Adipocyte (in vitro differentiated cells): ENCODE measurements at regions not wholly inside any gene's neighbourhood (a gene's known extent, or its start where the extent isn't known, plus 50 kb on each side); places are given as distances from the start of the nearest gene placed in this dataset.

ENCODE experiments used
- DNase-seq: peaks from one replicate; pipeline ENCODE4 v3.0.0-alpha.2; 2015; ENCODE audit warnings: low read depth
- H3K27me3 ChIP-seq: replicated peaks from 2 replicates; pipeline ENCODE4 v1.7.0; 2013; ENCODE audit warnings: mild to moderate bottlenecking, low read length, moderate library complexity; ENCODE audit not compliant: control insufficient read depth, insufficient read depth
- H3K36me3 ChIP-seq: 2 replicates; pipeline ENCODE4 v1.7.0; 2013; ENCODE audit warnings: low read length, mild to moderate bottlenecking, moderate library complexity; ENCODE audit not compliant: control insufficient read depth, insufficient read depth, severe bottlenecking
- H3K4me1 ChIP-seq: 2 replicates; pipeline ENCODE4 v1.7.0; 2013; ENCODE audit warnings: mild to moderate bottlenecking, low read length, moderate library complexity; ENCODE audit not compliant: control insufficient read depth, insufficient read depth
- H3K4me3 ChIP-seq: 2 replicates; pipeline ENCODE4 v1.7.0; 2013; ENCODE audit warnings: mild to moderate bottlenecking, low read length, moderate library complexity
- H3K9ac ChIP-seq: 2 replicates; pipeline ENCODE4 v1.7.0; 2013; ENCODE audit warnings: mild to moderate bottlenecking, low read length, moderate library complexity
- H3K9me3 ChIP-seq: 2 replicates; pipeline ENCODE4 v1.7.0; 2013; ENCODE audit warnings: mild to moderate bottlenecking, low read length, moderate library complexity; ENCODE audit not compliant: control insufficient read depth

- Histone ChIP-seq H3K4me1 (no peaks in the 10 kb centered on the region), H3K27me3 (peaks cover 4% of the 10 kb centered on the region), H3K9ac (no peak overlapping the region), H3K9me3 (no peaks in the 10 kb centered on the region), H3K4me3 (no peak overlapping the region), H3K36me3 (no peaks in the 10 kb centered on the region)
- no peak for DNase-seq
Measured at GRCh38 chr7:41463770-41464470, 239.0 kb downstream of the INHBA start.

DNA sequence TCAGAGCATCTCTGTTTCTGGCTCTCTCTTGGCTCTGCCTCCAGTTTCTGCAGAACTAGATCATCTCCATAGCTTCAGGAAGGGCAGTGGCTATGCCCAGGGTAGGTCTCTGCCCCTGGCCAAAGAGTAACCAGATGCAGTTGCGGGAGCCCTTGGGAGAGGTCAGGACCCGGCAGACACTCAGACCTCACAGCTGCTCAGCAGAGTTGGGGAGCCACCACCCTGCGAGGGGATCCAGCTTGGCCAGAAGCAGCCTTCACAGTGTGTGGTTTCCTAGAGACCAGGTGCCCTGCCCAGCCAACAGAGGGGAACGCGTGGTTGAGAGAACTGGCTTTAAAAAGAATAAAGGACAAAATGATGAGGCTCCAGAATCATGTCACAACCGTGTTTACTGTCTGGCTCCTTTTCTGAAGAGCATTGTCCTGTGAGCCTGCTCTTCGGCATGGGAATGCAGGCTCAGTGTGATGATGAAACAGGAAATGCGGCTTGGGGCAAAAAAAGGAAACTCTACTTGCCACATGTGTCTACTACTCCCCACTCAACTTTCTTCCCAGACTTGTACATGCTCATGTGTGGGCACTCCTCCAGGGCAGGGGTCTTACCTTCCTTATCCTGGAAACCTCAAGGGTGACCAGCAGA lies 243.1 kb downstream of the INHBA start:
- Histone ChIP-seq H3K4me3 (no peak overlapping the region), H3K27me3 (no peaks in the 10 kb centered on the region), H3K9me3 (no peaks in the 10 kb centered on the region), H3K4me1 (no peaks in the 10 kb centered on the region), H3K9ac (no peak overlapping the region), H3K36me3 (no peaks in the 10 kb centered on the region)
- DNase-seq: no peak

- DNase-seq: no peak
- Histone ChIP-seq H3K4me1 (no peaks in the 10 kb centered on the region), H3K4me3 (no peak overlapping the region), H3K9me3 (no peaks in the 10 kb centered on the region), H3K27me3 (no peaks in the 10 kb centered on the region), H3K9ac (no peak overlapping the region), H3K36me3 (no peaks in the 10 kb centered on the region)
Measured at GRCh38 chr7:41459183-41459582, 243.7 kb downstream of the INHBA start.

GRCh38 chr7:41457832-41458437 lies 245.0 kb downstream of the INHBA start:
- Histone ChIP-seq H3K9ac (no peak overlapping the region), H3K4me1 (no peaks in the 10 kb centered on the region), H3K9me3 (no peaks in the 10 kb centered on the region), H3K4me3 (no peak overlapping the region), H3K36me3 (no peaks in the 10 kb centered on the region), H3K27me3 (no peaks in the 10 kb centered on the region)
- DNase-seq: no peak

GRCh38 chr7:41451826-41452225 lies 251.1 kb downstream of the INHBA start:
- H3K9ac ChIP-seq: no peak overlapping the region
- DNase-seq: no peak

DNA sequence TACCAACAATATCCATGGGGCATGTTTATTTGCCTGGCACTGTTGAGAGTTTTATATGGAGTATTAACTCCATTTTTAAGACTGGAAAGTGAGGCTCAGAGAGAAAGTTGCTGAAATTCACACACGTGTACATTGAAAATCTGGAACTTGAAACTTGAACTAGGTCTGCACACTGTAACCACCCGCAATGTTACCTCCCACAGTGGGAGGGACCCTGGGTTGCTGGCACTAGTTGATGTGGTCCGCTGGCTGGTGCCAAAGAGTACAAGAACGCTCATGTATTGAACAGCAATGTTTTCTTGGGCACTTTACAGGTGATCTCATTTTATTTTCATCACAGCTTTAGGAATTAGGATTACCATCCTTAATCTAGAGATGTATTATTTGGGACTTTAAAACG lies 253.2 kb downstream of the INHBA start:
- H3K27me3 ChIP-seq: no peaks in the 10 kb centered on the region
- peaks cover 26% of the 10 kb centered on the region for H3K4me1 ChIP-seq
- H3K9me3 ChIP-seq: no peaks in the 10 kb centered on the region
- no peaks in the 10 kb centered on the region for H3K36me3 ChIP-seq
- no peak overlapping the region for H3K4me3 ChIP-seq
- no peak overlapping the region for H3K9ac ChIP-seq
- DNase-seq: no peak

More at GRCh38 chr7:41451826-41452225, 251.1 kb downstream of the INHBA start:
- Histone ChIP-seq H3K9me3 (no peaks in the 10 kb centered on the region), H3K4me3 (no peak overlapping the region), H3K36me3 (no peaks in the 10 kb centered on the region), H3K27me3 (no peaks in the 10 kb centered on the region), H3K4me1 (peaks cover 22% of the 10 kb centered on the region)

GRCh38 chr7:41449286-41449685 lies 253.6 kb downstream of the INHBA start:
- Histone ChIP-seq H3K36me3 (no peaks in the 10 kb centered on the region), H3K4me3 (no peak overlapping the region), H3K4me1 (peaks cover 26% of the 10 kb centered on the region), H3K27me3 (no peaks in the 10 kb centered on the region), H3K9ac (no peak overlapping the region), H3K9me3 (no peaks in the 10 kb centered on the region)
- no peak for DNase-seq

DNA sequence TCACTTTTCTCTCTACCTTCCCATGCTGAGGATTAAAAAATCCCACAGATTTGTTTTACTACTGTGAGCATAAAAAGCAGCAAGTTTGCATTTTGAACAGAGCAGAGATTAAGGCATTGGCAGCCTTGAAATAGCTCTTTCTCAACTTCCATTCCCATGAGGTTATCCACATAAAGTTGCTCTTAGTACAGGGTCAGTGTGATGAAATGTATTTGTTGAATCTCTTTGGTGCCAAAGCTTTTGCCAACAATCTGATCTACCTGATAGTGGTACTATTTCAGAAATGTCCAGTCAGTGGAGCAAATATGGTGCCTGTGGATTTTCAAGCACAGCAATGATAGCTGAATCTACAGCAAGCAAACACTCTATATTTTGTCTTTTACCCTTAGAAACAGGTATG lies 254.8 kb downstream of the INHBA start:
- no peaks in the 10 kb centered on the region for H3K9me3 ChIP-seq
- no peaks in the 10 kb centered on the region for H3K27me3 ChIP-seq
- H3K4me3 ChIP-seq: no peak overlapping the region
- peaks cover 26% of the 10 kb centered on the region for H3K4me1 ChIP-seq
- H3K9ac ChIP-seq: no peak overlapping the region
- no peaks in the 10 kb centered on the region for H3K36me3 ChIP-seq
- peak; percentile 88 for DNase-seq

DNA sequence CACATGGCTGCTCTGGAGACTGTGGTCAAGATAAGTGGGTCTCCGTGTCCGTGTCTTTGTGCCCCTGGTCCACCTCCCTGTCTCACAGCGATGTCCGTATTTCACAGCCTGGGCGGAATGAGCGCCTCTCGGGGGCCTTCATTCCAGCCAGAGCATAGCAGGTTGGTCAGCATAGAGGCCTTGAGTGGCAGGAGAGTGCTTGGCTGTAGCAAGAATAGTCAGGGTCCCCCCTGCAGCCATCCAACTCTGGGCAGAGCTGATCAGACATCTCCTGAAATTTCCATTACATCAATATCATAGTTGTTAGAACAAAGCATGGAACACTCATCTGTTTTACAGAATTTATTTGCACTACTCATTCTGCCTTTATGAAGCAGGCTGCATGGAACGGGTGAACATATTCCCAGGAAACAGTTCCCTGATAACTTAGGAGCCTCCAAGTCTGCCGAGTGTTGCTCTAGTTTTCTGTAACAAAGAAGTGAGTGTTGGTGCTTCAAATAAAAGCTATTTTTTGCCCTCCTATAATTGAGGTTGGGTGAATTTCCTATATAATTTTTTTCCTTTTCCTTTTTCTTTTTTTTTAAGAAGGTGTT lies 255.3 kb downstream of the INHBA start:
- peaks cover 26% of the 10 kb centered on the region for H3K4me1 ChIP-seq
- no peak overlapping the region for H3K4me3 ChIP-seq
- peak; percentile 18 for DNase-seq
- no peaks in the 10 kb centered on the region for H3K9me3 ChIP-seq
- H3K36me3 ChIP-seq: no peaks in the 10 kb centered on the region
- H3K27me3 ChIP-seq: no peaks in the 10 kb centered on the region
- H3K9ac ChIP-seq: peak overlapping the region; percentile 45

DNA sequence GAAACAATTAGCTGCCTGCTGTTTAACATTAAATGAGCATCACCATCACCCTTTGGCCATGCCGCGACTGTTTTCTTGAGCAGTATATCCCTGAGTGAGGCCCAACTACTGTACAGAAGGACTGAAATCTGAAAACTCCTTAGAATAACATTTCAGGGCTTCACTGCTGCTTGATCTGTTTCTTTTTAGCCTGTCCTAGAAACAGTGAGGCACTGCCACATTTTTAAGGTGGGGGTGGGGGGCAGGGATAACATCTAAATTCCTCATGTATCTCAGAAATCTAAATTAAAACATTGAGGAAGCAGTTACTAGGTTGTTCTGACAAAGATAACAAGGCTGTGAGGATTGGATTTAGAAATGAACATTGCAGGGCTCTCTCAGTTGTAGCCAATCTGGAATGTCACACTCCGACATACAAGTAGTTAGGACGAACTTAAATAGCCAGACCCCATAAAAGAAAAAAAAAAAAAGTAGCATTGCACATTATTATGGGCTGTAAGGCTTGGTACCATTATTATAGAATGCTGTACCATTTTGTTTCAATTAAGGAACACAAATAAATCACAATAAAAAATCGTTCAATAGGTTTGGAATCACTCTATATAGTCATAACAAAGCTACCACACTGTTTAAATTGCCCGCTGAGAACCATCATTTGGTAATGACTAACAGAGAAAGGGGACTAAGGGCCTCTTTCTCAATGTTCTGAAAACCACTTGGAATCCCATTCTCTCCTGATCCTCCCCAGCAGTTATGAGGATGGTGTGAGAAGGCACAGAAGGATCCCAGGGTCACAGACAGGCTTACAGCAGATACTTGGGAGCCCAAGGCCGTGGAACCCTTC lies 256.1 kb downstream of the INHBA start:
- Histone ChIP-seq H3K9ac (no peak overlapping the region), H3K9me3 (no peaks in the 10 kb centered on the region), H3K27me3 (no peaks in the 10 kb centered on the region), H3K4me3 (no peak overlapping the region), H3K4me1 (peaks cover 26% of the 10 kb centered on the region), H3K36me3 (no peaks in the 10 kb centered on the region)
- peak; percentile 39 for DNase-seq

- no peaks in the 10 kb centered on the region for H3K9me3 ChIP-seq
- H3K36me3 ChIP-seq: no peaks in the 10 kb centered on the region
- H3K27me3 ChIP-seq: no peaks in the 10 kb centered on the region
- H3K4me1 ChIP-seq: peaks cover 26% of the 10 kb centered on the region
- DNase-seq: no peak
- no peak overlapping the region for H3K4me3 ChIP-seq
- no peak overlapping the region for H3K9ac ChIP-seq
Measured at GRCh38 chr7:41445946-41446345, 256.9 kb downstream of the INHBA start.
